ENCODE measurements at regions not wholly inside any gene's neighbourhood (a gene's known extent, or its start where the extent isn't known, plus 50 kb on each side); places are given as distances from the start of the nearest gene placed in this dataset.

- TF ChIP-seq CTCF (IDR thresholded peaks at IDR 0.05) = no peak
- TF ChIP-seq POLR2AphosphoS5 (IDR thresholded peaks at IDR 0.05) = no peak
- no peak for TF ChIP-seq POLR2A (IDR thresholded peaks at IDR 0.05)
- no peak for TF ChIP-seq EP300 (IDR thresholded peaks at IDR 0.05; ENCODE audit: low read depth)
- no peaks in the 10 kb centered on the region for H3K4me1 ChIP-seq
- in situ Hi-C loops (cut with MboI; ENCODE audit: low pct_ligation_motif_present in 1 of 4, low pct_unique_long_range_greater_than_20kb in 1 of 4, low sequenced_read_pairs in 3 of 4) = no loop called here
- no peaks in the 10 kb centered on the region for H3K36me3 ChIP-seq
- DNase-seq = no peak
- no peak overlapping the region for H3K27ac ChIP-seq
- H3K4me3 ChIP-seq = no peak overlapping the region
- intact Hi-C loops (cut with DNase I; ENCODE audit: low total_unique reads) = no loop called here
- no peaks in the 10 kb centered on the region for H3K9me3 ChIP-seq
- WGBS, 2 donors (ENCODE audit: low coverage in 1 of 2) = 46 to 50% methylated on average over 4 of the region's 4 CpGs
- H3K27me3 ChIP-seq = no peaks in the 10 kb centered on the region
These were observed 662.1 kb upstream of the FTMT start for GRCh38 chr5:121189342-121190305.

- 40 to 53% methylated on average over 4 to 5 of the region's 5 CpGs for WGBS, 2 donors (ENCODE audit: low coverage in 1 of 2)
- no peaks in the 10 kb centered on the region for H3K27me3 ChIP-seq
- intact Hi-C loops (cut with DNase I; ENCODE audit: low total_unique reads) (no loop called here), in situ Hi-C loops (cut with MboI; ENCODE audit: low pct_ligation_motif_present in 1 of 4, low pct_unique_long_range_greater_than_20kb in 1 of 4, low sequenced_read_pairs in 3 of 4) (no loop called here)
- H3K4me1 ChIP-seq = no peaks in the 10 kb centered on the region
- TF ChIP-seq CTCF (IDR thresholded peaks at IDR 0.05) (no peak), POLR2A (IDR thresholded peaks at IDR 0.05) (no peak), EP300 (IDR thresholded peaks at IDR 0.05; ENCODE audit: low read depth) (no peak), POLR2AphosphoS5 (IDR thresholded peaks at IDR 0.05) (no peak)
- DNase-seq = no peak
- H3K27ac ChIP-seq = no peak overlapping the region
- H3K4me3 ChIP-seq = no peak overlapping the region
- no peaks in the 10 kb centered on the region for H3K36me3 ChIP-seq
- no peaks in the 10 kb centered on the region for H3K9me3 ChIP-seq
These were observed 652.3 kb upstream of the FTMT start for GRCh38 chr5:121199216-121199999.

- no peak for DNase-seq
- Histone ChIP-seq H3K36me3 (no peaks in the 10 kb centered on the region), H3K4me1 (no peaks in the 10 kb centered on the region), H3K27ac (no peak overlapping the region), H3K4me3 (no peak overlapping the region), H3K9me3 (no peaks in the 10 kb centered on the region), H3K27me3 (no peaks in the 10 kb centered on the region)
- 74 to 91% methylated on average over 1 of the region's 1 CpG for WGBS, 2 donors (ENCODE audit: low coverage in 1 of 2)
- TF ChIP-seq EP300 (IDR thresholded peaks at IDR 0.05; ENCODE audit: low read depth) = no peak
- TF ChIP-seq POLR2A (IDR thresholded peaks at IDR 0.05) = no peak
- no peak for TF ChIP-seq CTCF (IDR thresholded peaks at IDR 0.05)
- TF ChIP-seq POLR2AphosphoS5 (IDR thresholded peaks at IDR 0.05) = no peak
- in situ Hi-C loops (cut with MboI; ENCODE audit: low pct_ligation_motif_present in 1 of 4, low pct_unique_long_range_greater_than_20kb in 1 of 4, low sequenced_read_pairs in 3 of 4) (no loop called here), intact Hi-C loops (cut with DNase I; ENCODE audit: low total_unique reads) (no loop called here)
These were observed 633.6 kb upstream of the FTMT start for GRCh38 chr5:121218086-121218485.

- Histone ChIP-seq H3K27ac (no peak overlapping the region), H3K4me3 (no peak overlapping the region), H3K36me3 (no peaks in the 10 kb centered on the region), H3K4me1 (no peaks in the 10 kb centered on the region), H3K27me3 (no peaks in the 10 kb centered on the region), H3K9me3 (no peaks in the 10 kb centered on the region)
- WGBS, 2 donors (ENCODE audit: low coverage in 1 of 2) = 57% methylated on average over 3 of the region's 3 CpGs; no CpG with 5 or more reads in 1 of the 2 donors
- no peak for DNase-seq
- no peak for TF ChIP-seq EP300 (IDR thresholded peaks at IDR 0.05; ENCODE audit: low read depth)
- in situ Hi-C loops (cut with MboI; ENCODE audit: low pct_ligation_motif_present in 1 of 4, low pct_unique_long_range_greater_than_20kb in 1 of 4, low sequenced_read_pairs in 3 of 4) (no loop called here), intact Hi-C loops (cut with DNase I; ENCODE audit: low total_unique reads) (no loop called here)
These were observed 630.2 kb upstream of the FTMT start for GRCh38 chr5:121221483-121221882.

All from transverse colon (tissue), 4 donors.